HEK293 (cell line): ENCODE measurements at regions not wholly inside any gene's neighbourhood (a gene's known extent, or its start where the extent isn't known, plus 50 kb on each side); places are given as distances from the start of the nearest gene placed in this dataset.

Source experiments
- CTCF ChIA-PET: fragments of 350-600 bp; formaldehyde crosslinking; extraction: SDS; loops from one replicate; lab custom pipeline; 2021; ENCODE audit warnings: antibody characterized with exemption; lab: Yijun Ruan, JAX
- POLR2A ChIA-PET: fragments of 300-600 bp; formaldehyde crosslinking; extraction: SDS; loops from one replicate; lab custom pipeline; 2020; ENCODE audit warnings: antibody characterized with exemption, inconsistent platforms; lab: Yijun Ruan, JAX
- H3K27ac ChIP-seq: fragments of 200-500 bp; sonication (Bioruptor generic); 2 replicates; pipeline ENCODE4 v1.5.1; 2014; ENCODE audit warnings: low read depth, low read length, control low read depth, inconsistent platforms; ENCODE audit errors: extremely low read depth
- H3K36me3 ChIP-seq, 2 experiments: fragments of 200-500 bp in 1 of 2; sonication (Bioruptor generic) in 1 of 2; 1 replicate in 1 of 2; 2 replicates in 1 of 2; pipeline ENCODE4 v1.5.1; 2014 to 2017; ENCODE audit warnings: inconsistent platforms in 2 of 2, low read length in 2 of 2; ENCODE audit not compliant: control insufficient read depth in 2 of 2, insufficient read depth in 1 of 2
- H3K4me1 ChIP-seq: fragments of 200-500 bp; sonication (Bioruptor generic); 2 replicates; pipeline ENCODE4 v1.5.1; 2014; ENCODE audit warnings: mild to moderate bottlenecking, low read length, inconsistent platforms; ENCODE audit not compliant: control insufficient read depth, insufficient read depth
- H3K4me3 ChIP-seq: 2 replicates; pipeline ENCODE4 v1.5.1; 2011; ENCODE audit warnings: low read depth, mild to moderate bottlenecking, control low read depth, low read length, moderate library complexity
- H3K9me3 ChIP-seq: fragments of 200-500 bp; sonication (Bioruptor generic); 2 replicates; pipeline ENCODE4 v1.5.1; 2014; ENCODE audit warnings: low read depth, low read length, inconsistent platforms; ENCODE audit not compliant: control insufficient read depth, insufficient read depth
- ATF2 ChIP-seq: fragments of 450-650 bp; formaldehyde crosslinking; IDR thresholded peaks from 2 replicates; pipeline ENCODE4 v1.5.1; 2016; ENCODE audit warnings: missing biosample characterization, missing genetic modification characterization, low read depth
- EGR2 ChIP-seq: fragments of 450-650 bp; formaldehyde crosslinking; IDR thresholded peaks from 2 replicates; pipeline ENCODE4 v1.5.1; 2016; ENCODE audit warnings: low read depth, missing biosample characterization, missing genetic modification characterization
- OSR2 ChIP-seq: fragments of 450-650 bp; formaldehyde crosslinking; IDR thresholded peaks from 2 replicates; pipeline ENCODE4 v1.5.1; 2016; ENCODE audit warnings: missing biosample characterization, missing genetic modification characterization
- PRDM10 ChIP-seq: fragments of 450-650 bp; formaldehyde crosslinking; IDR thresholded peaks from 2 replicates; pipeline ENCODE4 v1.5.1; 2016; ENCODE audit warnings: missing biosample characterization, missing genetic modification characterization
- ZBTB17 ChIP-seq: fragments of 450-650 bp; formaldehyde crosslinking; IDR thresholded peaks from 2 replicates; pipeline ENCODE4 v1.5.1; 2016; ENCODE audit warnings: missing biosample characterization, missing genetic modification characterization
- ZBTB26 ChIP-seq: fragments of 450-650 bp; formaldehyde crosslinking; optimal IDR thresholded peaks from 2 replicates; pipeline ENCODE3; 2016; ENCODE audit warnings: missing biosample characterization, mild to moderate bottlenecking, missing genetic modification characterization
- ZFHX2 ChIP-seq: fragments of 450-650 bp; formaldehyde crosslinking; conservative IDR thresholded peaks from 2 replicates; pipeline ENCODE4 v1.5.1; 2016; ENCODE audit warnings: missing biosample characterization, missing genetic modification characterization
- ZFP41 ChIP-seq: fragments of 450-650 bp; formaldehyde crosslinking; IDR thresholded peaks from 2 replicates; pipeline ENCODE4 v1.5.1; 2016; ENCODE audit warnings: missing biosample characterization, missing genetic modification characterization, borderline replicate concordance
- ZNF132 ChIP-seq: fragments of 450-650 bp; formaldehyde crosslinking; IDR thresholded peaks from 2 replicates; pipeline ENCODE4 v1.5.1; 2017; ENCODE audit warnings: missing biosample characterization, missing genetic modification characterization, borderline replicate concordance
- ZNF138 ChIP-seq: fragments of 450-650 bp; formaldehyde crosslinking; IDR thresholded peaks from 2 replicates; pipeline ENCODE4 v1.5.1; 2016; ENCODE audit warnings: missing biosample characterization, missing genetic modification characterization, borderline replicate concordance
- ZNF146 ChIP-seq: fragments of 450-650 bp; formaldehyde crosslinking; IDR thresholded peaks from 2 replicates; pipeline ENCODE4 v1.5.1; 2016; ENCODE audit warnings: missing biosample characterization, missing genetic modification characterization
- ZNF16 ChIP-seq: fragments of 450-650 bp; formaldehyde crosslinking; IDR thresholded peaks from 2 replicates; pipeline ENCODE4 v1.5.1; 2016; ENCODE audit warnings: low read depth, missing biosample characterization, missing genetic modification characterization
- ZNF211 ChIP-seq: fragments of 450-650 bp; formaldehyde crosslinking; IDR thresholded peaks from 2 replicates; pipeline ENCODE4 v1.5.1; 2016; ENCODE audit warnings: low read depth, missing biosample characterization, missing genetic modification characterization
- ZNF366 ChIP-seq: fragments of 450-650 bp; formaldehyde crosslinking; conservative IDR thresholded peaks from 2 replicates; pipeline ENCODE4 v1.5.1; 2016; ENCODE audit warnings: missing biosample characterization, missing genetic modification characterization
- ZNF629 ChIP-seq: fragments of 450-650 bp; formaldehyde crosslinking; IDR thresholded peaks from 2 replicates; pipeline ENCODE4 v1.5.1; 2017; ENCODE audit warnings: missing biosample characterization, missing genetic modification characterization
- ZNF76 ChIP-seq: fragments of 450-650 bp; formaldehyde crosslinking; IDR thresholded peaks from 2 replicates; pipeline ENCODE4; 2016; ENCODE audit warnings: low read depth, missing biosample characterization, missing genetic modification characterization, borderline replicate concordance
- ZNF791 ChIP-seq: fragments of 450-650 bp; formaldehyde crosslinking; IDR thresholded peaks from 2 replicates; pipeline ENCODE4 v1.5.1; 2016; ENCODE audit warnings: missing biosample characterization, missing genetic modification characterization
- ZNF843 ChIP-seq: fragments of 450-650 bp; formaldehyde crosslinking; IDR thresholded peaks from 2 replicates; pipeline ENCODE4 v1.5.1; 2016; ENCODE audit warnings: missing biosample characterization, missing genetic modification characterization

- no peak for TF ChIP-seq ATF2 (tag by site-specific recombination)
- 0 out of 2 replicates have a peak, but pooled peaks have one; percentile 21 for TF ChIP-seq OSR2 (tag by site-specific recombination)
- no peak for TF ChIP-seq ZNF211 (tag by site-specific recombination)
- TF ChIP-seq ZNF132: no peak
- TF ChIP-seq ZBTB17 (tag by site-specific recombination): 0 out of 2 replicates have a peak, but pooled peaks have one; percentile 32
- TF ChIP-seq ZNF138 (tag by site-specific recombination): no peak
- TF ChIP-seq PRDM10: peak; percentile 55
- TF ChIP-seq ZNF366 (tag by site-specific recombination): no peak
- no peak for TF ChIP-seq ZFP41 (tag by site-specific recombination)
- TF ChIP-seq ZNF76 (tag by site-specific recombination): no peak
- TF ChIP-seq ZNF629 (tag by site-specific recombination): no peak
These were observed 106.8 kb downstream of the ARRDC4 start (continued) for GRCh38 chr15:98067339-98067738.

GRCh38 chr15:98069256-98069655 is 108.8 kb downstream of the ARRDC4 start:
- TF ChIP-seq OSR2 (tag by site-specific recombination): no peak
- no peak for TF ChIP-seq ZBTB26 (tag by site-specific recombination)
- no peak for TF ChIP-seq ZNF16 (tag by site-specific recombination)
- TF ChIP-seq ZNF843 (tag by site-specific recombination): no peak
- TF ChIP-seq ZNF791 (tag by site-specific recombination): no peak
- TF ChIP-seq EGR2 (tag by site-specific recombination): no peak
- no peak for TF ChIP-seq ZFHX2 (tag by site-specific recombination)
- Histone ChIP-seq H3K9me3 (no peaks in the 10 kb centered on the region), H3K27ac (no peak overlapping the region), H3K36me3 (no peaks in the 10 kb centered on the region), H3K4me3 (no peak overlapping the region), H3K4me1 (peaks cover 2% of the 10 kb centered on the region; the same call in 1 of the 2 replicates)
- ChIA-PET CTCF (no interaction called here), POLR2A (no interaction called here)

GRCh38 chr15:98070137-98070536 is 109.6 kb downstream of the ARRDC4 start:
- ChIA-PET POLR2A (no interaction called here), CTCF (interaction anchor here (0.6 kb wide), 1 partner anchor 9 kb away, joined by 4 read pairs; no protein-coding TSS in a partner anchor)
- no peak for TF ChIP-seq ZNF146 (tag by site-specific recombination)

More at GRCh38 chr15:98070137-98070536, 109.6 kb downstream of the ARRDC4 start:
- Histone ChIP-seq H3K27ac (no peak overlapping the region), H3K9me3 (no peaks in the 10 kb centered on the region), H3K4me1 (peaks cover 2% of the 10 kb centered on the region; the same call in 1 of the 2 replicates), H3K4me3 (no peak overlapping the region), H3K36me3 (no peaks in the 10 kb centered on the region)
